GM13977 (cell line): ENCODE measurements at regions not wholly inside any gene's neighbourhood (a gene's known extent, or its start where the extent isn't known, plus 50 kb on each side); places are given as distances from the start of the nearest gene placed in this dataset.
A peak's percentile ranks its signal among the peaks of the same experiment; 100 is the strongest.

Source experiments
- DNase-seq: peaks from one replicate; pipeline ENCODE4 v3.0.0; 2012; ENCODE audit warnings: low spot score
- in situ Hi-C: fragments of 300-500 bp; cut with MboI; formaldehyde crosslinking; loops from one replicate; pipeline ENCODE4 v1.12.0; 2022; ENCODE audit warnings: low sequenced_read_pairs, low pct_unique_long_range_greater_than_20kb, mixed read lengths, inconsistent platforms; ENCODE audit not compliant: unreplicated experiment
- TF ChIP-seq, protein P1 (sequence below): IDR thresholded peaks from 2 replicates; pipeline ENCODE4 v1.5.1; 2012; ENCODE audit warnings: mild to moderate bottlenecking, control low read depth; ENCODE audit not compliant: insufficient read depth; ENCODE audit errors: extremely low read depth, missing control alignments

DNA sequence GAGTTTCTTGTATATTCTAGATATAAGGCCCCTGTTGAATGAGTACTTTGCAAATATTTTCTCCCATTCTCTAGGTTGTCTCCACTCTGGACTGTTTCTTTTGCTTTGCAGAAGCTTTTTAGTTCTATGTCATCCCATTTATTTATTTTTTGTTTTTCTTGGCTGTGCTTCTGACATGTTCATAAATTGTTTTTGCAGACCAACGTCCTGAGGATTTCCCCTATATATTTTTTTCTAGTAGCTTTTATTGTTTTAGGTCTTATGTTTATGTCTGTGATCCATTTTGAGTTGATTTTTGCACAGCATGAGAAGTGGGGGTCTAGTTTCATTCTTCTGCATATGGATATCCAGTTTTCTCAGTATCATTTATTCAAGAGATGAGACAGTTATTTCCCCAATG lies 70.4 kb upstream of the BTG1 start:
- DNase-seq = no peak
- TF ChIP-seq, protein P1, sequence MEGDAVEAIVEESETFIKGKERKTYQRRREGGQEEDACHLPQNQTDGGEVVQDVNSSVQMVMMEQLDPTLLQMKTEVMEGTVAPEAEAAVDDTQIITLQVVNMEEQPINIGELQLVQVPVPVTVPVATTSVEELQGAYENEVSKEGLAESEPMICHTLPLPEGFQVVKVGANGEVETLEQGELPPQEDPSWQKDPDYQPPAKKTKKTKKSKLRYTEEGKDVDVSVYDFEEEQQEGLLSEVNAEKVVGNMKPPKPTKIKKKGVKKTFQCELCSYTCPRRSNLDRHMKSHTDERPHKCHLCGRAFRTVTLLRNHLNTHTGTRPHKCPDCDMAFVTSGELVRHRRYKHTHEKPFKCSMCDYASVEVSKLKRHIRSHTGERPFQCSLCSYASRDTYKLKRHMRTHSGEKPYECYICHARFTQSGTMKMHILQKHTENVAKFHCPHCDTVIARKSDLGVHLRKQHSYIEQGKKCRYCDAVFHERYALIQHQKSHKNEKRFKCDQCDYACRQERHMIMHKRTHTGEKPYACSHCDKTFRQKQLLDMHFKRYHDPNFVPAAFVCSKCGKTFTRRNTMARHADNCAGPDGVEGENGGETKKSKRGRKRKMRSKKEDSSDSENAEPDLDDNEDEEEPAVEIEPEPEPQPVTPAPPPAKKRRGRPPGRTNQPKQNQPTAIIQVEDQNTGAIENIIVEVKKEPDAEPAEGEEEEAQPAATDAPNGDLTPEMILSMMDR = no peak
- in situ Hi-C loops = no loop called here

DNA sequence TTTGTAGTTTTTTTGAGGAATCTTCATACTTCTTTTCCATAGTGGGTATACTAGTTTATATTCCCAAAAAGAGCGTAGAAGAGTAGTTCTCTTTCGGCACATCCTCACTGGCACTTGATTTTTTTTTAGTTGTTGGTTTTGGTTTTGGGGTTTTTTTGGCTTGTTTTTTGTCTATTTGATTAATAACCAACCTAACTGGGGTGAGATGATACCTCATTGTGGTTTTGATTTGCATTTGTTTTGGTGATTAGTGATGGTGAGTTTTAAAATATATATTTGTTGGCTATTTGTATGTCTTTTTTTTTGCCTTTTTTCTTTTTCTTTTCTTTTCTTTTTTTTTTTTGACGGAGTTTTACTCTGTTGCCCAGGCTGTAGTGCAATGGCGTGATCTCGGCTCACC lies 69.7 kb upstream of the BTG1 start:
- in situ Hi-C loops = no loop called here
- no peak for DNase-seq
- TF ChIP-seq, protein P1 = no peak

DNA sequence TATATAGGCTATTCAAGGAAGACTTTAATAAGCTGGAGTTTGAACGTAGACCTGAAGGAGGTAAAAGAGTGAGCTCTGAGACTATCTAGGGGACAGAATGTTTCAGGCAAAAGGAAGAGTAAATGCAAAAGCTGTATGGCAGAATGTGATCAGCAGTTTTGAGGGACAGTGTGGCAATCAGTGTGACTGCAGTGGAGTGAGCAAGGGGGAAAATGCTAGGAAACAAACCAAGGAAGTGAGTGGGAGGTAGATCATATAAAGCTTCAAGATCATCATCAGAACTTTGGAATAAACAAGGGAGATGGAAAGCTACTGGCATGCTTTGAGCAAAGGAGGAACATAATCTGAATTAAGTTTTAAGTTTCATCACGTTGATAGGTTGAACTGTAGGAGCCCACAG lies 67.5 kb upstream of the BTG1 start:
- TF ChIP-seq, protein P1 = no peak
- in situ Hi-C loops = no loop called here
- DNase-seq = no peak

DNA sequence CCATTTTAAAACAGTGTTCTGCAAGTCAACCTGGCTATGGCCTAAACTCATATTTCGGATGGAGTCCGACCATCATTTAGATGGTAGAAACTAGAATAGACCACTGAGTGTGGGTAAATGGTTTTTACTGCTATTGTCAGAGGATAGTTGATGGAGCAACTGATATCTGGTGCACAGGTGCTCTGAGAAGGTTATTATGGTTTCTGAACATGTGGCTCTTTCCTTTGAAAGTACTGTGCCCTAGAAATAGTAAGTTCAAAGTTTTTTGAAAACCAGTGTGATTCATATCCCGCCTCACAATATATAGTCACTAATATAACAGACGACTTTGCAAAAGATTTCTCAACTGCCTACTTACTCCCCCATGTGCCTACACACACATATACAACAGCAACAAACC lies 64.4 kb upstream of the BTG1 start:
- in situ Hi-C loops = no loop called here
- TF ChIP-seq, protein P1 = peak; percentile 21

DNA sequence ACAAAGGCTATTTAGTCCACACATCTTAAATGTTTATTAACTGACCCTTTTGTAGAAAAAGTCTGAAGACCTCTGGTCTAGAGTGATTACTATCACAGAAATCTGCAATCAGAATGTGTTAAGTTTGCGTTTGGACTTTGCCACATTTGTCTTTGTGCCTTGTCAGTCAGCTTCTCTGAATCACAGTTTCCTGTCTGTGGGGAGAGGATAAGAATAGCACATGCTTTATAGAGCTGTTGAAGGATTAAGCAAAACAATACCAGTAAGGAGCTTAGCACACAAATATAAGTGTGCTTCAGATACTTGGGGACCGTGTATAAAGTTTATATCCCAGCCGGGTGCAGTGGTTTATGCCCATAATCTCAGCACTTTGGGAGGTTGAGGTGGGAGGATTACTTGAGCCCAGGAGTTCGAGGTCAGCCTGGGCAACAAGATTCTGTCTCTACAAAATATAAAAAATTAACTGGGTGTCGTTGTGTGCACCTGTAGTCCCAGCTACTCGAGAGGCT lies 63.0 kb upstream of the BTG1 start:
- in situ Hi-C loops = no loop called here
- TF ChIP-seq, protein P1 = no peak
- peak; percentile 30 for DNase-seq

More for the DNA sequence above, 64.4 kb upstream of the BTG1 start:
- DNase-seq = peak; percentile 32

DNA sequence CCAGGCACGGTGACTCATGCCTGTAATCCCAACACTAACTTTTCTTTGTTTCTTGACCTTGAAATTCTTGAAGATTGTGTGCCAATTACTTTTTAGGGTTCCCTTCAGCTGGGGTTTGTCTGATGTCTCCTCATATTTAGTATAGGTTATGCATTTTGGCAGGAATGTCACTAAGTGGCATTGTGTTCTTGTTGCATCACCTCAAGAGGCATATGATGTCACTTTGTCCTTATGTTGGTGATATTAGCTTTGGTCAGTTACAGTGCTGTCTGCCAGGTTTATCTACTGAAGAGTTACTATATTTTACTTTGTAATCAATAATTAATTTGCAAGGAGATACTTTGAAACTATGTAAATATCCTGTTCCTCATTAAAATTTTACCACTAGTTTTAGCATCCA lies 61.0 kb upstream of the BTG1 start:
- TF ChIP-seq, protein P1 = no peak
- in situ Hi-C loops = no loop called here
- DNase-seq = no peak

DNA sequence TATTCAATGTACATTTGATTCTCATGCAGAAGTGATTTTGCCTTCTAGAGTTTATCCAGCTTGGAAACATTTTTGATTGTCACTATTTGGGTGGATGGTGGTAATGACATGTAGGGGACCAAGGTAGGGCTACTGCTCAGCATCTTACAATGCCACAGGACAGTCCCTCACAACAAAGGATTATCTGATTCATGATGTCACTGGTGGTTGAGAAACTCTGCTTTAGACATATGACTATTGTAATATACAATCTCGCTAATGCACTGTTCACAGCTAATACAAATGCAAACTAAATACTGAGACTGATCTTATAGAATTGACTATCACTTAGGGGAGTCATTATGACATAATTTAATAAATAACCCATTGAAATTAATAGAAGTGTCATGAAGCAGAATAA lies 60.4 kb upstream of the BTG1 start:
- in situ Hi-C loops = no loop called here
- TF ChIP-seq, protein P1 = no peak
- DNase-seq = no peak
